ENCODE measurements at regions not wholly inside any gene's neighbourhood (a gene's known extent, or its start where the extent isn't known, plus 50 kb on each side); places are given as distances from the start of the nearest gene placed in this dataset.
"Not testable (repeated sequence)": the region's sequence is repeated elsewhere in the genome, so short reads cannot be mapped to it uniquely, and the experiment has no call there.

DNA sequence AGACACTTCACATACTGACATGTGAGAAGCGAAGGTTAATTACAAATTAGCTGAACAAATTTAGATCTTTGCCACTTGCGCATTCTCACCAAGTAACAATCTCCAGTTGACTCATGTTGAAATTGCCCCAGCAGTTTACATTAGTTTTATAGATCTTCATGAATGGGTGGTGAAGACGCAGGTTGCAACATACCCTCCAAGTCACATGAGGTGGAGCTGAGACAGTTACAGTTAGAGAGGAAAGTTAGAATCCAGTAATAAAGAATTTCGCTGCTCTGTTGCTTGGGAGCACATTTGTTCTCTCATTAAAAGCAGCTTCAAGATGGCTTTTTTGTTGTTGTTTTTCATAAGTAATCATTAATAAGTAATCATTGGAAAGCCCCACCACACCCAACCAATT lies 119.7 kb downstream of the LAT start:
- H3K27me3 ChIP-seq (ENCODE audit: control insufficient read depth in 1 of 2, insufficient read depth in 2 of 2, low read length in 2 of 2); H3K36me3 ChIP-seq (ENCODE audit: control insufficient read depth in 1 of 2, insufficient read depth in 2 of 2, low read length in 2 of 2); H3K4me3 ChIP-seq (ENCODE audit: low read depth in 1 of 2, low read length in 2 of 2); H3K4me1 ChIP-seq (ENCODE audit: control insufficient read depth in 1 of 2, insufficient read depth in 2 of 2, low read length in 2 of 2); H3K27ac ChIP-seq (ENCODE audit: low read depth, low read length); H3K9me3 ChIP-seq (ENCODE audit: control insufficient read depth in 1 of 2, low read length in 2 of 2); H3K9ac ChIP-seq (ENCODE audit: low read depth in 1 of 2, low read length in 2 of 2): not testable (repeated sequence)

DNA sequence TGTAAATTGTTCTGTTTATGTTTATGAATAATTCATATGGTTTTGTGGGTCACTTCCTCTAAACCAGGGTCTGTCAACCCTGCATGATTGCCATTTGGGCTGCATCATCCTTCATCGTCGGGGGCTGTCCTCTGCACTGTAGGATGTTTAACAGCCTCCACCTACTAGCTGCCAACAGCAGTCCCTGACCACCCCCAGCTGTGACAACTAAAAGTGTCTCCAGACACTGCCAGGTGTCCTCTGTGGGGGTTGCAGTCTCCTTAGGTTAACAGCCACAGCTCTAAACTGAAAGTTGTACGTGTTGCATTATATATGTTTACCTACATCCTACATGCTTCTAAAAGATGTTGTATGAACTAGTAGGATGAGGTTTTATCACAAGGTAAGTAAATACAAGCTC lies 113.1 kb downstream of the LAT start:
- H3K4me1 ChIP-seq (ENCODE audit: control insufficient read depth in 1 of 2, insufficient read depth in 2 of 2, low read length in 2 of 2); H3K4me3 ChIP-seq (ENCODE audit: low read depth in 1 of 2, low read length in 2 of 2); H3K9ac ChIP-seq (ENCODE audit: low read depth in 1 of 2, low read length in 2 of 2); H3K27me3 ChIP-seq (ENCODE audit: control insufficient read depth in 1 of 2, insufficient read depth in 2 of 2, low read length in 2 of 2); H3K27ac ChIP-seq (ENCODE audit: low read depth, low read length); H3K36me3 ChIP-seq (ENCODE audit: control insufficient read depth in 1 of 2, insufficient read depth in 2 of 2, low read length in 2 of 2); H3K9me3 ChIP-seq (ENCODE audit: control insufficient read depth in 1 of 2, low read length in 2 of 2): not testable (repeated sequence)

DNA sequence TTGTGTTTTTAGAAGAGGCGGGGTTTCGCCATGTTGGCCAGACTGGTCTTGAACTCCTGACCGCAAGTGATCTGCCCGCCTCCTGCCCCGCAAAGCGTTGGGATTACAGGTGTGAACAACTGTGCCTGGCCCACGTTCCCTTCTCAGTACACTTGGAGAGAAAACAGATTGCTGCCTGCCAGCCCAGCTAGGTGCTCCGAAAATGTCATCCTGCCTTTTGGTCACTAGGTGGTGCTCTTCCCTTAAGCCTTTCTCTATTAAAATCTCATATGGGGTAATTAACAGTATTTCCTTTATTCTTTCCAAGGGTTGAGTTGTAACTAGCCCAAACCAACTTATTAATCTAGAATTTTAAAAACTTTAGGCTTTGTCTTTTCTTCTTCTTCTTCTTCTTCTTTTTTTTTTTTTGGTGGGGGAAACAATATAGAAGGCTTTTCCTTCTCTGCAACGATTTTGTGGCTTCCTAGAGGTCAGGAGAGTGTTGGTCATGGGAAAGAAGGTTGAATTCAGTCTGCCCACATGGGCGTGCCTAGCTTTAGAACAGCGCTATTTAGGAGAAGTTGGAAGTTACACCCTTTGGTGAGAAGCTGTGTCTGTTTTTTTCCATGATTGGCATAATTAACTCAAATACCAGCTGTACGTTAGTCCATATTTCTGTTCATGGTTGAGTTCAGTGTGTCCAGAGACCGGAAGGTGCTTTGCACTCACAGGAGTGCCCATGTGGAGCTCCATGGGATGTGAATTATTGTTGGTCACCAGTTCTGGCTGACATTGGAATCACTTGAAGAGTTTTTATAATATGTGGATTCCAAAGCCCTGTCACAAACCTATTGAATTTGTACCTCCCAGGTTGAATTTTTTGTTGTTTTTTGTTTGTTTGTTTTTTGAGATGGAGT lies 110.1 kb downstream of the LAT start:
- not testable (repeated sequence) for H3K9me3 ChIP-seq (ENCODE audit: control insufficient read depth in 1 of 2, low read length in 2 of 2); H3K27me3 ChIP-seq (ENCODE audit: control insufficient read depth in 1 of 2, insufficient read depth in 2 of 2, low read length in 2 of 2); H3K4me3 ChIP-seq (ENCODE audit: low read depth in 1 of 2, low read length in 2 of 2); H3K36me3 ChIP-seq (ENCODE audit: control insufficient read depth in 1 of 2, insufficient read depth in 2 of 2, low read length in 2 of 2); H3K4me1 ChIP-seq (ENCODE audit: control insufficient read depth in 1 of 2, insufficient read depth in 2 of 2, low read length in 2 of 2); H3K9ac ChIP-seq (ENCODE audit: low read depth in 1 of 2, low read length in 2 of 2); H3K27ac ChIP-seq (ENCODE audit: low read depth, low read length)

DNA sequence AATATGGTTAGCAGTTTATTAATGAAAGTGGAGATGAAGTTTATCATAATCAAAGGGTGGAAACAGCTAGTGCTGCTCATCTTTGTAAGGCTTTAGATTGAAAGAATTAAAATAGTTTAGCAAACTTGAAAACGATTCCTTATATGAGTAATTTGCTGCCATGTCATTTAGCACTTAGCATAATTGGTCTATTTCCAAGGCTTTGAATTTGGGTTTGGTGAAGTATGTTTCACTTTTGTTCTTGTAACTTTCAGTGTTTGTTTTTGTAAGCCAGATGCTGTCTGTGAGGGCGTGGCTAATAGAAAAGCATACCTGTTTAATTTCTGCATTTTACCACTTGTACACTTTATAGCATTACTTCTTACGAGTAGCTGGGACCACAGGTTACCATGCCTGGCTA lies 109.5 kb downstream of the LAT start:
- not testable (repeated sequence) for H3K9me3 ChIP-seq (ENCODE audit: control insufficient read depth in 1 of 2, low read length in 2 of 2); H3K4me3 ChIP-seq (ENCODE audit: low read depth in 1 of 2, low read length in 2 of 2); H3K36me3 ChIP-seq (ENCODE audit: control insufficient read depth in 1 of 2, insufficient read depth in 2 of 2, low read length in 2 of 2); H3K27ac ChIP-seq (ENCODE audit: low read depth, low read length); H3K9ac ChIP-seq (ENCODE audit: low read depth in 1 of 2, low read length in 2 of 2); H3K27me3 ChIP-seq (ENCODE audit: control insufficient read depth in 1 of 2, insufficient read depth in 2 of 2, low read length in 2 of 2); H3K4me1 ChIP-seq (ENCODE audit: control insufficient read depth in 1 of 2, insufficient read depth in 2 of 2, low read length in 2 of 2)

DNA sequence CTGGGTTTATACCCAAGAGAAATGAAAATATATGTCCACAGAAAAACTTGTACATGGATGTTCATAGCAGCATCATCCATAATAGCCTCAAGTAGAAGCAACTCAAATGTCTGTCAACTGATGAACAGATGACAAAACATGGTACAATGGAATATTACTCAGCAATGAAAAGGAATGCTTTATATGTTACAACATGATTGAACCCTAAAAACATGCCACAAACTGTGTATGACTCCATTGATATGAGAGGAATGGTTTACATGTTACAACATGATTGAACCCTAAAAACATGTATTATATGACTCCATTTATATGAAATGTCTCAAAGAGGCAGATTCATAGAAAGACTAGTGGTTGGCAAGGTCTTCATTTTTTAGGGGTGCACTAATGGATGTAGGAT lies 104.8 kb downstream of the LAT start:
- H3K9me3 ChIP-seq (ENCODE audit: control insufficient read depth in 1 of 2, low read length in 2 of 2); H3K27ac ChIP-seq (ENCODE audit: low read depth, low read length); H3K4me1 ChIP-seq (ENCODE audit: control insufficient read depth in 1 of 2, insufficient read depth in 2 of 2, low read length in 2 of 2); H3K9ac ChIP-seq (ENCODE audit: low read depth in 1 of 2, low read length in 2 of 2); H3K36me3 ChIP-seq (ENCODE audit: control insufficient read depth in 1 of 2, insufficient read depth in 2 of 2, low read length in 2 of 2); H3K4me3 ChIP-seq (ENCODE audit: low read depth in 1 of 2, low read length in 2 of 2); H3K27me3 ChIP-seq (ENCODE audit: control insufficient read depth in 1 of 2, insufficient read depth in 2 of 2, low read length in 2 of 2): not testable (repeated sequence)

DNA sequence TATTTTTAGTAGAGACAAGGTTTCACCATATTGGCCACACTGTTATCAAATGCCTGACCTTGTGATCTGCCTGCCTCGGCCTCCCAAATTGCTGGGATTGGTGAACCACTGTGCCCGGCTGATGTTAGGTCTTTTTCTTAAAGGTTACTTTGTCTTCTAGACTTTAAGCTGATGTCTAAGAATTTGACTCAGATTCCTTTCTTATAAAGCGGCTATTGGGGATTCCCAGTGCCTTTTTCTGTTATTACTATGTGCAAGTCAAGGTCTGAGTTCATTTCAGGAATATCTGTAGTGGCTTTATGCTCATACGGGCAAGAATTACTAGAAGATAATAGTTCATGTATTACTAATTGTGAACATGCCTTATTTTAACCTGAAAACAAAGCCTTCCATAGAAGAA lies 102.8 kb downstream of the LAT start:
- H3K4me3 ChIP-seq (ENCODE audit: low read depth in 1 of 2, low read length in 2 of 2); H3K27ac ChIP-seq (ENCODE audit: low read depth, low read length); H3K9me3 ChIP-seq (ENCODE audit: control insufficient read depth in 1 of 2, low read length in 2 of 2); H3K4me1 ChIP-seq (ENCODE audit: control insufficient read depth in 1 of 2, insufficient read depth in 2 of 2, low read length in 2 of 2); H3K9ac ChIP-seq (ENCODE audit: low read depth in 1 of 2, low read length in 2 of 2); H3K27me3 ChIP-seq (ENCODE audit: control insufficient read depth in 1 of 2, insufficient read depth in 2 of 2, low read length in 2 of 2); H3K36me3 ChIP-seq (ENCODE audit: control insufficient read depth in 1 of 2, insufficient read depth in 2 of 2, low read length in 2 of 2): not testable (repeated sequence)

DNA sequence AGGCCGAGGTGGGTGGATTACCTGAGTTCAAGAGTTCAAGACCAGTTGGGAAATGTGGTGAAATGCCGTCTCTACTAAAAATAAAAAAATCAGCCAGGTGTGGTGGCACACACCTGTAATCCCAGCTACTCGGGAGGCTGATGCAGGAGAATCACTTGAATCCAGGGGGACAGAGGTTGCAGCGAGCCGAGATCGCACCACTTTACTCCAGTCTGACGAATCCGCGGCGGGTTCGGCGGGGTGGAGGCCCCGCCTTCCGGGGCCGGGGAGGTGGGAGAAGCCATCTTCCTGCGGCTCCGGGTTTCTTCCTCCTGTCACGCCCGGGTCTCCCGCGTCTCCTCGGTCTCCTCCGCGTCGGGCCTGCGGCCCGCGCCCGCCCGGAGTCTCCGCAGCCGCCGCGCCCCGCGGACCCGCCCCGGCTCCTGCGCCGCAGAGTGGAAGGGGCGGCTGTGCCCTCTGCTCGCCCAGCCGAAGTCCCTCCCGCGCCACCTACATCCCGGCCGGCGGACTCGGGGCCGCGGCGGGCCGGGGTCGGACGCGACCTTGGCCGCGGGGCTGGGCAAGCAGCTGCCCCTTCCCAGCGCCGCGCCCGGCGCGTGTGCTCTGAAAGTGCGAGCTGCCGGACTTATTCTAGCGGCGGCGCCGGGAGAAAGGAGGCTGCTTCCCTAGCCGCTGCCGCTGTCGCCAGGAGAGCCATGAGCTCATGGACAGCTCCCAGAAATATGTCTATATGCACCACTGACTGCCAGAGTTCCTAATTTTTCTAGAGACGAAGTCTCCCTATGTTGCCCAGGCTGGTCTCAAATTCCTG lies 97.2 kb downstream of the LAT start:
- not testable (repeated sequence) for H3K4me1 ChIP-seq (ENCODE audit: control insufficient read depth in 1 of 2, insufficient read depth in 2 of 2, low read length in 2 of 2); H3K9ac ChIP-seq (ENCODE audit: low read depth in 1 of 2, low read length in 2 of 2); H3K9me3 ChIP-seq (ENCODE audit: control insufficient read depth in 1 of 2, low read length in 2 of 2); H3K27ac ChIP-seq (ENCODE audit: low read depth, low read length); H3K36me3 ChIP-seq (ENCODE audit: control insufficient read depth in 1 of 2, insufficient read depth in 2 of 2, low read length in 2 of 2); H3K4me3 ChIP-seq (ENCODE audit: low read depth in 1 of 2, low read length in 2 of 2); H3K27me3 ChIP-seq (ENCODE audit: control insufficient read depth in 1 of 2, insufficient read depth in 2 of 2, low read length in 2 of 2)

DNA sequence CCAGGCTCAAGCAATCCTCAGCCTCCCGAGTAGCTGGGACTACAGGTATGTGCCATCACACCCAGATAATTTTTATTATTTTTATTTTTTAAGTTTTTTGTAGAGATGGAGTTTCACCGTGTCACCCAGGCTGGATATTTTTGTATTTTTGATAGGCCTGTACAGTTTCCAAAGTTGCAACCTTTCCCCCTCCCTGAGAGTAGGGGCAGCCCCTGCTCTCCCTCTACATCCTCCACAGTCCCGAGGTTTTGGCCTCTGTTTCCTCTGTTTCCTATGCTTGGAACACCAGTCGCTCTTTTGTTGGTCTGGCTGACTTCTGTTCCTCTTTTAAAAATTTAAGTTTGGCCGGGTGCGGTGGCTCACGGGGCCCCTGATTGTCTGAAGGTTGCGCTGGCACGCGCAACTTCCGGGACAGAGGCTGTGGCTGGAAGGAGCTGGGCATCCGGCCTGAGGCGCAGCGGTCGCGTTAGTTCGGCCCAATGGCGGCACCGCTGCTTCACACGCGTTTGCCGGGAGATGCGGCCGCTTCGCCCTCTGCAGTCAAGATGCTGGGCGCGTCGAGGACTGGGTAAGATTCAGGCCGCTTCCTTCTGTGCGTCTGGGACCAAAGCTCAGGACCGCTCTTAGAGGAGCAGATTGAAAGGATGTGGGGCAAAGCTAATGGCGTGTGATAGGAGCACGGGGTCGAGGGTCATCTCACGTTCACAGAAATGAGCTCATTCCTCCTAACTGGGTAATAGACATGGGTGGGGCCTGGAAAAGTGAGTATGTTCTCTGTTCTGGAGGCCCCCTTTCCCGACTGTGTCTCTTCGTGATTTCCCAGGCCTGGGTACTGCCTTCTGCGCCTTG lies 89.9 kb downstream of the LAT start:
- Histone ChIP-seq H3K4me3 (ENCODE audit: low read depth in 1 of 2, low read length in 2 of 2) (peak overlapping the region in 1 of 2 donors; percentile 66), H3K9ac (ENCODE audit: low read depth in 1 of 2, low read length in 2 of 2) (peak overlapping the region in 1 of 2 donors; percentile 60)

DNA sequence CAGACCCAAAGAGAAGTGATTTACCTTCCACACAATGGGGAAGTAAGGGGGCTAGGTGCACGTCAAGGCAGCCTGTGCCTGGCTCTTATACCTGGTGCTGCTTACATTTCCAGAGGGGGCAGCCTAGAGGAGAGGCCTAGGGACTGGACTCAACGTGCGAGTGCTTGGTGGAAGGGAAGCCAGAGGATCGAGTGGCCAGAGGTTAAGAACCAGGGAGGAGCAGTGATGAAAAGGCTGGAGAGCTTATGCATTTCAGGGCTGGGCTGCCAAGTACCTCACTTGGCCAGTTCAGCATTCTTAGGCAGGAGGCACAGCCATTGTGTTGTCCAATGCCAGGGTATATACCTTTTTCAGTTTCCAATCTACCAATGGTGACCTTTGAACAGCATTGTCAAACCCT lies 77.4 kb downstream of the LAT start:
- not testable (repeated sequence) for H3K27me3 ChIP-seq (ENCODE audit: control insufficient read depth in 1 of 2, insufficient read depth in 2 of 2, low read length in 2 of 2); H3K9ac ChIP-seq (ENCODE audit: low read depth in 1 of 2, low read length in 2 of 2); H3K9me3 ChIP-seq (ENCODE audit: control insufficient read depth in 1 of 2, low read length in 2 of 2); H3K4me3 ChIP-seq (ENCODE audit: low read depth in 1 of 2, low read length in 2 of 2); H3K27ac ChIP-seq (ENCODE audit: low read depth, low read length); H3K4me1 ChIP-seq (ENCODE audit: control insufficient read depth in 1 of 2, insufficient read depth in 2 of 2, low read length in 2 of 2); H3K36me3 ChIP-seq (ENCODE audit: control insufficient read depth in 1 of 2, insufficient read depth in 2 of 2, low read length in 2 of 2)

More for the DNA sequence above, 89.9 kb downstream of the LAT start:
- not testable (repeated sequence) for H3K27ac ChIP-seq (ENCODE audit: low read depth, low read length); H3K4me1 ChIP-seq (ENCODE audit: control insufficient read depth in 1 of 2, insufficient read depth in 2 of 2, low read length in 2 of 2); H3K27me3 ChIP-seq (ENCODE audit: control insufficient read depth in 1 of 2, insufficient read depth in 2 of 2, low read length in 2 of 2); H3K36me3 ChIP-seq (ENCODE audit: control insufficient read depth in 1 of 2, insufficient read depth in 2 of 2, low read length in 2 of 2); H3K9me3 ChIP-seq (ENCODE audit: control insufficient read depth in 1 of 2, low read length in 2 of 2)

DNA sequence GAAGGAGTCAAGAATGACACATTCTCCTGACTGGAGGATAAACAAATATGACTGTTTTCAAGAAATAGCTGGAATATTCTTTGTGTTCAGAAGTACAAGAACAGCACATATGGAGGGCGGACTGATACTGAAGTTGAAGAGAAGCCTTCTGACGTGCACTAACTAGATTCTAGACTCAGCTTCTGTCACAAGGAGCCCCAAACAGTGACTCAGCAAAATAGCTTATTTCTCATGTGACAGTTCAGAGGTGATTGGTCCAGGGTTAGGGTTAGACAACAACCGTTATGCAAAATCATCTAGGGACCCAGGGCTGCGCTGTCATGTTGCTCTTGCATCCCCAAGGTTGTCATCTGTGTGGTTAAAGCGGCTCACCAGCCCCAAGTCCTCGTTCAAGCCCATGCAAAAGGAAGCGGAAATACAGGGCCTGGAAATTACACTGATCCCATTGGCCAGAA lies 76.6 kb downstream of the LAT start:
- not testable (repeated sequence) for H3K27ac ChIP-seq (ENCODE audit: low read depth, low read length); H3K9ac ChIP-seq (ENCODE audit: low read depth in 1 of 2, low read length in 2 of 2); H3K9me3 ChIP-seq (ENCODE audit: control insufficient read depth in 1 of 2, low read length in 2 of 2); H3K27me3 ChIP-seq (ENCODE audit: control insufficient read depth in 1 of 2, insufficient read depth in 2 of 2, low read length in 2 of 2); H3K4me3 ChIP-seq (ENCODE audit: low read depth in 1 of 2, low read length in 2 of 2); H3K36me3 ChIP-seq (ENCODE audit: control insufficient read depth in 1 of 2, insufficient read depth in 2 of 2, low read length in 2 of 2); H3K4me1 ChIP-seq (ENCODE audit: control insufficient read depth in 1 of 2, insufficient read depth in 2 of 2, low read length in 2 of 2)

Data from duodenal mucosa (tissue), 2 donors.